ENCODE measurements at regions not wholly inside any gene's neighbourhood (a gene's known extent, or its start where the extent isn't known, plus 50 kb on each side); places are given as distances from the start of the nearest gene placed in this dataset.

GRCh38 chrX:17919896-17920446 is 58.9 kb upstream of the RAI2 start:
- DNase-seq, result no peak

GRCh38 chrX:17917945-17918577 is 57.0 kb upstream of the RAI2 start:
- DNase-seq, result no peak

- no peak for DNase-seq
These were observed 52.7 kb upstream of the RAI2 start for GRCh38 chrX:17913801-17914200.

Data from CD4-positive, alpha-beta T cell treated with Interleukin-6 for 4 hours (primary cell).